A673 (cell line): ENCODE measurements at regions not wholly inside any gene's neighbourhood (a gene's known extent, or its start where the extent isn't known, plus 50 kb on each side); places are given as distances from the start of the nearest gene placed in this dataset.

Experiments
- CTCF ChIP-seq: fragments of 300-800, 200-600 bp; sonication (generic); conservative IDR thresholded peaks from 2 replicates; pipeline ENCODE4 v1.5.1; 2017; ENCODE audit warnings: low read depth, mild to moderate bottlenecking, antibody characterized with exemption, low read length, moderate library complexity, mixed read lengths
- EZH2 ChIP-seq: fragments of 200-600 bp; sonication (generic); IDR thresholded peaks from 2 replicates; pipeline ENCODE4 v1.6.1; 2017; ENCODE audit warnings: borderline replicate concordance, low read depth, mild to moderate bottlenecking, mixed read lengths, antibody characterized with exemption, low read length; ENCODE audit not compliant: poor library complexity, severe bottlenecking

- TF ChIP-seq CTCF (no peak), EZH2 (no peak)
Observed at GRCh38 chr10:124324451-124324850, 94.3 kb downstream of the OAT start.
